Neural cell (in vitro differentiated cells): ENCODE measurements at regions not wholly inside any gene's neighbourhood (a gene's known extent, or its start where the extent isn't known, plus 50 kb on each side); places are given as distances from the start of the nearest gene placed in this dataset.

Experiments
- CTCF ChIP-seq: fragments of 450-650 bp; IDR thresholded peaks from 2 replicates; pipeline ENCODE4 v1.5.1; 2014; ENCODE audit warnings: antibody characterized with exemption, mild to moderate bottlenecking, moderate library complexity; ENCODE audit not compliant: poor library complexity, severe bottlenecking
- EP300 ChIP-seq: fragments of 450-650 bp; conservative IDR thresholded peaks from 2 replicates; pipeline ENCODE4 v1.6.1; 2014; ENCODE audit warnings: antibody characterized with exemption, mild to moderate bottlenecking, moderate library complexity; ENCODE audit not compliant: poor library complexity, severe bottlenecking
- EZH2 ChIP-seq: fragments of 200-600, 300-800 bp; shearing (Covaris generic), sonication (generic); IDR thresholded peaks from 2 replicates; pipeline ENCODE4 v1.6.1; 2014; ENCODE audit warnings: antibody characterized with exemption, low read length, borderline replicate concordance, mild to moderate bottlenecking; ENCODE audit not compliant: insufficient read depth, poor library complexity, severe bottlenecking
- POLR2AphosphoS5 ChIP-seq: IDR thresholded peaks from 2 replicates; pipeline ENCODE4 v1.6.1; 2012
- RAD21 ChIP-seq: fragments of 450-650 bp; conservative IDR thresholded peaks from 2 replicates; pipeline ENCODE4 v1.6.1; 2014; ENCODE audit warnings: antibody characterized with exemption, mild to moderate bottlenecking, moderate library complexity
- SMC3 ChIP-seq: fragments of 450-650 bp; conservative IDR thresholded peaks from 2 replicates; pipeline ENCODE4 v1.6.1; 2014; ENCODE audit warnings: antibody characterized with exemption, mild to moderate bottlenecking, moderate library complexity; ENCODE audit not compliant: poor library complexity

GRCh38 chr5:157989296-157989695, 130.4 kb upstream of the CLINT1 start:
- TF ChIP-seq CTCF (no peak), SMC3 (no peak), POLR2AphosphoS5 (no peak), EP300 (no peak), EZH2 (no peak), RAD21 (no peak)
